Endothelial cell of umbilical vein (primary cell): ENCODE measurements at regions not wholly inside any gene's neighbourhood (a gene's known extent, or its start where the extent isn't known, plus 50 kb on each side); places are given as distances from the start of the nearest gene placed in this dataset.

Experiments used
- BruUV-seq: library from RNA; stranded (reverse); fragments of 400-500 nt; replicated peaks from 2 replicates; lab custom pipeline; 2021; lab: Mats Ljungman, UMichigan
- CTCF ChIA-PET: fragments of 300-600, 350-600 bp; sonication (Branson Sonifier 250); formaldehyde crosslinking; loops from one replicate; lab custom pipeline; 2021; ENCODE audit warnings: antibody characterized with exemption, inconsistent platforms; lab: Charles Lee
- POLR2A ChIA-PET: fragments of 300-600, 350-600 bp; sonication (Branson Sonifier 250); formaldehyde crosslinking; loops from one replicate; lab custom pipeline; 2021; ENCODE audit warnings: antibody characterized with exemption, inconsistent platforms; lab: Charles Lee
- DNase-seq: peaks from one replicate; pipeline ENCODE4 v3.0.0-alpha.2; 2011; ENCODE audit warnings: low read depth, low spot score
- FAIRE-seq: peaks from 2 replicates; lab custom pipeline; 2011; peaks lifted over from hg19 to GRCh38; lab: Jason Lieb, UNC
- H2AFZ ChIP-seq: 2 replicates; pipeline ENCODE4 v1.6.0; 2012; ENCODE audit warnings: low read depth, low read length, control low read depth, inconsistent platforms
- H3K27ac ChIP-seq: 2 replicates; pipeline ENCODE4 v1.5.1; 2011; ENCODE audit warnings: low read depth, mild to moderate bottlenecking, control low read depth, low read length, moderate library complexity; ENCODE audit not compliant: insufficient read depth
- H3K27me3 ChIP-seq, 2 experiments: 2 replicates each; pipeline versions ENCODE4 v1.6.0 to v1.6.1; 2011; ENCODE audit warnings: low read length in 2 of 2, mixed read lengths in 1 of 2; ENCODE audit not compliant: control insufficient read depth in 2 of 2, insufficient read depth in 2 of 2
- H3K36me3 ChIP-seq, 2 experiments: 2 replicates in 1 of 2; 3 replicates in 1 of 2; pipeline ENCODE4 v1.5.1; 2011; ENCODE audit warnings: low read length in 2 of 2, mild to moderate bottlenecking in 1 of 2, moderate library complexity in 1 of 2; ENCODE audit not compliant: control insufficient read depth in 2 of 2, insufficient read depth in 2 of 2; ENCODE audit errors: extremely low read depth in 1 of 2
- H3K4me1 ChIP-seq: 3 replicates; pipeline ENCODE4 v1.5.1; 2011; ENCODE audit warnings: mild to moderate bottlenecking, low read length; ENCODE audit not compliant: control insufficient read depth, insufficient read depth; ENCODE audit errors: extremely low read depth
- H3K4me2 ChIP-seq: 2 replicates; pipeline ENCODE4 v1.6.1; 2011; ENCODE audit warnings: low read length, control low read depth, mixed read lengths; ENCODE audit not compliant: insufficient read depth
- H3K4me3 ChIP-seq, 3 experiments: fragments of 200-600 bp in 1 of 3; sonication (generic), shearing (Covaris generic) in 1 of 3; replicated peaks in 1 of 3; 2 replicates each; pipeline ENCODE4 v1.5.1; 2011 to 2016; ENCODE audit warnings: control low read depth in 3 of 3, low read length in 3 of 3, mild to moderate bottlenecking in 2 of 3, inconsistent platforms in 1 of 3, low read depth in 1 of 3, moderate library complexity in 1 of 3; ENCODE audit not compliant: insufficient read depth in 1 of 3
- H3K79me2 ChIP-seq: 2 replicates; pipeline ENCODE4 v1.6.0; 2012; ENCODE audit warnings: low read length, inconsistent platforms; ENCODE audit not compliant: control insufficient read depth, insufficient read depth
- H3K9ac ChIP-seq: replicated peaks from 2 replicates; pipeline ENCODE3; 2011; ENCODE audit warnings: low read length, control low read depth; ENCODE audit not compliant: insufficient read depth; ENCODE audit errors: extremely low read depth
- H3K9me1 ChIP-seq: replicated peaks from 3 replicates; pipeline ENCODE4 v1.6.0; 2011; ENCODE audit warnings: mild to moderate bottlenecking, low read length; ENCODE audit not compliant: control insufficient read depth, insufficient read depth; ENCODE audit errors: extremely low read depth
- H3K9me3 ChIP-seq: replicated peaks from 2 replicates; pipeline ENCODE4 v1.5.1; 2012; ENCODE audit warnings: low read length, inconsistent platforms; ENCODE audit not compliant: control insufficient read depth, insufficient read depth
- H4K20me1 ChIP-seq: replicated peaks from 2 replicates; pipeline ENCODE3; 2011; ENCODE audit warnings: mild to moderate bottlenecking, low read length; ENCODE audit not compliant: control insufficient read depth, insufficient read depth; ENCODE audit errors: extremely low read depth
- CTCF ChIP-seq, 2 donors: IDR thresholded peaks; 1 replicate in 1 of 2; 2 replicates in 1 of 2; pipeline ENCODE4 v1.5.1; 2011; ENCODE audit warnings: low read length in 2 of 2, mild to moderate bottlenecking in 2 of 2, moderate library complexity in 2 of 2, control low read depth in 1 of 2, inconsistent platforms in 1 of 2, low read depth in 1 of 2; ENCODE audit not compliant: insufficient read depth in 1 of 2; ENCODE audit errors: extremely low read depth in 1 of 2
- FOS ChIP-seq: IDR thresholded peaks from 2 replicates; pipeline ENCODE4 v1.6.1; 2011; ENCODE audit warnings: mild to moderate bottlenecking, low read length, moderate library complexity, borderline replicate concordance; ENCODE audit not compliant: insufficient read depth
- GATA2 ChIP-seq: IDR thresholded peaks from 2 replicates; pipeline ENCODE4 v1.7.0; 2011; ENCODE audit warnings: low read depth, mild to moderate bottlenecking, moderate library complexity, mixed read lengths, low read length; ENCODE audit not compliant: insufficient read length, insufficient read depth
- JUN ChIP-seq: IDR thresholded peaks from 2 replicates; pipeline ENCODE4 v1.6.1; 2011; ENCODE audit warnings: borderline replicate concordance, low read depth; ENCODE audit not compliant: insufficient read length, insufficient read depth
- MYC ChIP-seq: IDR thresholded peaks from one replicate; pipeline ENCODE4 v1.6.1; 2011; ENCODE audit warnings: mild to moderate bottlenecking, low read depth, low read length
- POLR2A ChIP-seq: IDR thresholded peaks from 2 replicates; pipeline ENCODE4 v1.6.1; 2012; ENCODE audit warnings: low read depth, mild to moderate bottlenecking, control low read depth, low read length
- POLR2AphosphoS5 ChIP-seq: IDR thresholded peaks from 2 replicates; pipeline ENCODE4 v1.6.1; 2012; ENCODE audit warnings: low read depth, mild to moderate bottlenecking, control low read depth, low read length, moderate library complexity; ENCODE audit not compliant: insufficient read depth
- dilution Hi-C: fragments of 300-500 bp; cut with MboI; formaldehyde crosslinking; loops from one replicate; pipeline ENCODE4 v1.15.0; 2019; ENCODE audit warnings: low sequenced_read_pairs; ENCODE audit not compliant: extremely low pct_ligation_motif_present
- intact Hi-C: fragments of 100-400 bp; cut with micrococcal nuclease; formaldehyde crosslinking; loops from one replicate; pipeline ENCODE4 v1.10.0; 2022
- TF ChIP-seq, protein P1 (sequence below): IDR thresholded peaks from 2 replicates; pipeline ENCODE4 v1.6.1; 2011; ENCODE audit not compliant: insufficient read depth, insufficient read length

DNA sequence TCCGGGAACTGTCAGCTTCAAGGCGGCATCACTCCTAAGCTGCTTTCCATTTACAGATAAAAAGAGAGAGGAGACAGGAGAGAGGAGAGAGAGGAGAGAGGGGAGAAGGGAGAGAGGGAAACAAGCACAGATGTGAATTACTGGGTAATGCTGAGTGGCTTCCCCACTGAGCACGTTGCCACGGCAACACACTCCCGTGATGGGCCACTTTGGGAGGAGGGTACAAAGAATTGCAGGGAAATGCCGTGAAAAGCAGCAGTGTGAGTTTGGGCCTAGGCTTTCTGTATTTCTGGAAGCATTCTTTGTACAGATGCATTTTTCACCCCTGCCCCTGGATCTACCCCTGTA is 128.0 kb upstream of the IRF2BP2 start:
- H3K9me3 ChIP-seq = no peaks in the 10 kb centered on the region
- H3K4me2 ChIP-seq = no peak overlapping the region
- CTCF ChIA-PET = no interaction called here
- intact Hi-C loops = no loop called here
- no peaks in the 10 kb centered on the region for H4K20me1 ChIP-seq
- no peak overlapping the region for H3K4me3 ChIP-seq
- TF ChIP-seq, protein P1, sequence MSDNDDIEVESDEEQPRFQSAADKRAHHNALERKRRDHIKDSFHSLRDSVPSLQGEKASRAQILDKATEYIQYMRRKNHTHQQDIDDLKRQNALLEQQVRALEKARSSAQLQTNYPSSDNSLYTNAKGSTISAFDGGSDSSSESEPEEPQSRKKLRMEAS = no peak
- TF ChIP-seq POLR2A (no peak), JUN (no peak), POLR2AphosphoS5 (no peak), GATA2 (no peak), FOS (no peak)
- dilution Hi-C loops = loop anchor here (25.0 kb wide), 1 partner anchor 99 kb away; no protein-coding TSS in a partner anchor
- no peak overlapping the region for H3K9ac ChIP-seq
- no peaks in the 10 kb centered on the region for H3K79me2 ChIP-seq
- H3K9me1 ChIP-seq = no peaks in the 10 kb centered on the region
- no peak overlapping the region for H3K27ac ChIP-seq
- no peaks in the 10 kb centered on the region for H3K27me3 ChIP-seq
- no peak overlapping the region for H2AFZ ChIP-seq
- POLR2A ChIA-PET = no interaction called here
- no peak for FAIRE-seq
- peaks cover 4% of the 10 kb centered on the region for H3K4me1 ChIP-seq
- DNase-seq = no peak
- BruUV-seq = no TSS peak
- H3K36me3 ChIP-seq = no peaks in the 10 kb centered on the region

- ChIA-PET POLR2A (no interaction called here), CTCF (interaction anchor here (0.8 kb wide), 1 partner anchor 348 kb away, joined by 3 read pairs; no protein-coding TSS in a partner anchor)
- no peak overlapping the region for H3K4me3 ChIP-seq
- no peak overlapping the region for H3K4me2 ChIP-seq
- intact Hi-C loops (no loop called here), dilution Hi-C loops (loop anchor here (25.0 kb wide), 1 partner anchor 101 kb away; no protein-coding TSS in a partner anchor)
- peaks cover 11% of the 10 kb centered on the region for H3K4me1 ChIP-seq
- H4K20me1 ChIP-seq = no peaks in the 10 kb centered on the region
- H3K79me2 ChIP-seq = no peaks in the 10 kb centered on the region
- no peaks in the 10 kb centered on the region for H3K9me1 ChIP-seq
- H3K9ac ChIP-seq = no peak overlapping the region
- no peak overlapping the region for H2AFZ ChIP-seq
- FAIRE-seq = no peak
- no peak for DNase-seq
- BruUV-seq = no TSS peak
- no peaks in the 10 kb centered on the region for H3K27me3 ChIP-seq
- H3K9me3 ChIP-seq = no peaks in the 10 kb centered on the region
- H3K27ac ChIP-seq = no peak overlapping the region
- no peak for TF ChIP-seq POLR2AphosphoS5
- TF ChIP-seq JUN = no peak
- no peak for TF ChIP-seq POLR2A
- no peak for TF ChIP-seq CTCF (IDR thresholded peaks at IDR 0.05; ENCODE audit: extremely low read depth in 1 of 2, insufficient read depth in 1 of 2, low read depth in 1 of 2, low read length in 2 of 2)
- no peak for TF ChIP-seq FOS
- TF ChIP-seq MYC = no peak
- H3K36me3 ChIP-seq = no peaks in the 10 kb centered on the region
Observed at GRCh38 chr1:234735916-234736315, 125.9 kb upstream of the IRF2BP2 start.
